ENCODE measurements at regions not wholly inside any gene's neighbourhood (a gene's known extent, or its start where the extent isn't known, plus 50 kb on each side); places are given as distances from the start of the nearest gene placed in this dataset.

- H3K27me3 ChIP-seq = no peaks in the 10 kb centered on the region
- TF ChIP-seq, protein P1, sequence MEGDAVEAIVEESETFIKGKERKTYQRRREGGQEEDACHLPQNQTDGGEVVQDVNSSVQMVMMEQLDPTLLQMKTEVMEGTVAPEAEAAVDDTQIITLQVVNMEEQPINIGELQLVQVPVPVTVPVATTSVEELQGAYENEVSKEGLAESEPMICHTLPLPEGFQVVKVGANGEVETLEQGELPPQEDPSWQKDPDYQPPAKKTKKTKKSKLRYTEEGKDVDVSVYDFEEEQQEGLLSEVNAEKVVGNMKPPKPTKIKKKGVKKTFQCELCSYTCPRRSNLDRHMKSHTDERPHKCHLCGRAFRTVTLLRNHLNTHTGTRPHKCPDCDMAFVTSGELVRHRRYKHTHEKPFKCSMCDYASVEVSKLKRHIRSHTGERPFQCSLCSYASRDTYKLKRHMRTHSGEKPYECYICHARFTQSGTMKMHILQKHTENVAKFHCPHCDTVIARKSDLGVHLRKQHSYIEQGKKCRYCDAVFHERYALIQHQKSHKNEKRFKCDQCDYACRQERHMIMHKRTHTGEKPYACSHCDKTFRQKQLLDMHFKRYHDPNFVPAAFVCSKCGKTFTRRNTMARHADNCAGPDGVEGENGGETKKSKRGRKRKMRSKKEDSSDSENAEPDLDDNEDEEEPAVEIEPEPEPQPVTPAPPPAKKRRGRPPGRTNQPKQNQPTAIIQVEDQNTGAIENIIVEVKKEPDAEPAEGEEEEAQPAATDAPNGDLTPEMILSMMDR (IDR thresholded peaks at IDR 0.05; ENCODE audit: low read depth, low read length) = no peak
- DNase-seq (ENCODE audit: low read depth in 1 of 2, low spot score in 1 of 2) = no peak
Observed at GRCh38 chr2:59967691-59968090, 585.8 kb downstream of the BCL11A start.

DNA sequence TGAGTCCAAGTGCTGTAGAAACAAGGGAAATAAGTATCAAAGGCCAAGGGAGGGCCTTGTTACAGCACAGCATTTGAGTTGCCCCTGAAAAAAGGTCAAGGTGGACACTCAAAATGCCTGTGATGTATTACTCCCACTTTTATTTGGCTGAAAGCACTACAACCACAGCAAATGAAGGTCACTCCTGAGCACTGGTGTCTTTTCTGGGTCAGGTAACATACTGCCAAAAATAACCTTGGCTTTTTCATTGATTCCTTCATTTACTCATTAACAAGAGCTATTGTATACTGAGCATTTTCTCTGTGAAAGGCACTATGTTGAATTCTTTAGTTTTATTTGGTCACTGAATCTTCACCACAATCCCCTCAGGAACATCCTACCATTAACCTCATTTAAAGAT lies 590.3 kb downstream of the BCL11A start:
- no peaks in the 10 kb centered on the region for H3K4me1 ChIP-seq (ENCODE audit: low read depth)
- H3K4me3 ChIP-seq = no peak overlapping the region
- TF ChIP-seq, protein P1 (IDR thresholded peaks at IDR 0.05; ENCODE audit: low read depth, low read length) = no peak
- no peaks in the 10 kb centered on the region for H3K36me3 ChIP-seq
- no peaks in the 10 kb centered on the region for H3K27me3 ChIP-seq
- H3K27ac ChIP-seq = no peak overlapping the region
- DNase-seq (ENCODE audit: low read depth in 1 of 2, low spot score in 1 of 2) = no peak
- H3K9me3 ChIP-seq (ENCODE audit: low read depth) = no peaks in the 10 kb centered on the region

More at GRCh38 chr2:59967691-59968090, 585.8 kb downstream of the BCL11A start:
- no peaks in the 10 kb centered on the region for H3K36me3 ChIP-seq
- H3K9me3 ChIP-seq (ENCODE audit: low read depth) = no peaks in the 10 kb centered on the region
- no peak overlapping the region for H3K4me3 ChIP-seq
- H3K4me1 ChIP-seq (ENCODE audit: low read depth) = no peaks in the 10 kb centered on the region
- no peak overlapping the region for H3K27ac ChIP-seq

DNA sequence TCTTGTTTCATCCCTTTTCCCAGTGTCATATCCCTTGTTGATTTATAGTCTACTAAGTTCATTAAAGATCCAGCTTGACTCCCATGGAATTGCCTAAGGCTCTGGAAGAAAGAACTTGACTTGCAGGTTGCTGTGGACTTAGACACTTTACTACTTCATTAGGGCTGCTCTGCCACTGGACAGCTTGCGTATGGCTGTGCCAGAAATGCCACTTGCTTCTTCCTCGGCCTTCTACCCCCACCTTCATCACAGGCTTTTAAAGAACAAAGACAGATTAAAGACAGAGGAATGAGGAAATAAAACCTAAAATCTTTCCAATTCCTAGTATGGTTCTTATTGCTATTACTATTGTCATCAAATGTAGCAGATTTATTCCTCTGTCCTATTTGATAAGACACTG lies 591.7 kb downstream of the BCL11A start:
- no peaks in the 10 kb centered on the region for H3K4me1 ChIP-seq (ENCODE audit: low read depth)
- H3K9me3 ChIP-seq (ENCODE audit: low read depth) = no peaks in the 10 kb centered on the region
- TF ChIP-seq, protein P1 (IDR thresholded peaks at IDR 0.05; ENCODE audit: low read depth, low read length) = no peak
- no peaks in the 10 kb centered on the region for H3K36me3 ChIP-seq
- no peak for DNase-seq (ENCODE audit: low read depth in 1 of 2, low spot score in 1 of 2)
- no peak overlapping the region for H3K4me3 ChIP-seq
- no peaks in the 10 kb centered on the region for H3K27me3 ChIP-seq
- no peak overlapping the region for H3K27ac ChIP-seq

DNA sequence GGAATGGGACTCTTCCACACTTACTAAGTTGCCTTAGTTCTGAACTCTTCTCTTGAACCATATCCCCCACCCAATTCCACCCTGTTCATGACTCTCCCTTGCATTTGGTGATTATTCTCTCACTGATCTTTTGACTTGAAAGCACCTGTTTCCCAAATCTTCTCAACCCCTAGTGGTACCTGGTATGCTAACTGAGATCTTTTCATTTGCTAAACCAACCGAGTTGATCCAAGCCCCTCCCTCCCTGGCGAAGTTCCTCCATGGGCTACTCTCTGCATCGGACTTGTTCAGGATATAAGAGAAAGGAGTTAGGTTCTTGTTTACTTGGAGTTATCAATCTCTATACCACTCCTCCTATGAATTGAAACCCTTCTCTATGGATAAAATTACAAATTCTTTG lies 593.5 kb downstream of the BCL11A start:
- Histone ChIP-seq H3K27me3 (no peaks in the 10 kb centered on the region), H3K36me3 (no peaks in the 10 kb centered on the region), H3K4me3 (no peak overlapping the region), H3K27ac (no peak overlapping the region), H3K4me1 (ENCODE audit: low read depth) (no peaks in the 10 kb centered on the region), H3K9me3 (ENCODE audit: low read depth) (no peaks in the 10 kb centered on the region)
- TF ChIP-seq, protein P1 (IDR thresholded peaks at IDR 0.05; ENCODE audit: low read depth, low read length) = no peak
- no peak for DNase-seq (ENCODE audit: low read depth in 1 of 2, low spot score in 1 of 2)

DNA sequence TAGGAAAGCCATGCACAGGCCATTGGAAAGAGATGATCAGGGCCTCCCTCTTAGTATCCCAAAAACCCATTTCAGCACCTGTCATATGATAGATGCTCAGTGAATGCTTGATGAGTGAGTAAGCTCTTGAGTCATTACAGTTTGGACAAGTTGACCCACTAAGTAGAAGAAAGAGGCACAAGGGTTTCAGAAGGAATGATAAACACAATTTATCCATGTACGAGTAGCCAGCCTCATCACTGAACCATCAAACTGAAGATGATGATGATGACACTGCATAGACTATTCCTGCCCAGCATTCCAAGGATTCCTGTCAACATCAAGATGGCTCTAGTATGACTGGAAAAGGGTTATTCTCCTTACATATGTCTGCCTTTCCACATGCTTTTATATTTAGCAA lies 596.0 kb downstream of the BCL11A start:
- H3K4me3 ChIP-seq = no peak overlapping the region
- H3K4me1 ChIP-seq (ENCODE audit: low read depth) = no peaks in the 10 kb centered on the region
- H3K9me3 ChIP-seq (ENCODE audit: low read depth) = no peaks in the 10 kb centered on the region
- TF ChIP-seq, protein P1 (IDR thresholded peaks at IDR 0.05; ENCODE audit: low read depth, low read length) = no peak
- no peaks in the 10 kb centered on the region for H3K36me3 ChIP-seq
- H3K27me3 ChIP-seq = no peaks in the 10 kb centered on the region
- H3K27ac ChIP-seq = no peak overlapping the region
- DNase-seq (ENCODE audit: low read depth in 1 of 2, low spot score in 1 of 2) = no peak

DNA sequence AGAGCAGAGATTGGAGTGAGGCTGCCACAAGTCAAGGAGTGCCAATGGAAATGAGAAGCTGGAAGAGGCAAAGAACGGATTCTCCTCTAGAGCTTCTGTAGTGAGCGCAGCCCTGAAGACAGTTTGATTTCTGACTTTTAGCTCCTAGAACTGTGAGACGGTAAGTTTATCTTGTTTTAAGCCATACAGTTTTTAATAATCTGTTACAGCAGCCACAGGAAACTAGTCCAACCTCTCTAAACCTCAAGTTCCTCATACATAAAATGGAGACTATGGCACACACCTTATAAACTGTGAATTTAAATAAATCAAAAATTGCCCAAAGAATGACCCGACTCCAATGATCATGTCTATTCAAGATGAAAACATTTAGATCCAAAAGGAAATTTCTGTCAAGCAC lies 596.5 kb downstream of the BCL11A start:
- H3K4me1 ChIP-seq (ENCODE audit: low read depth) = no peaks in the 10 kb centered on the region
- DNase-seq (ENCODE audit: low read depth in 1 of 2, low spot score in 1 of 2) = no peak

More for the DNA sequence above, 596.5 kb downstream of the BCL11A start:
- Histone ChIP-seq H3K27me3 (no peaks in the 10 kb centered on the region), H3K27ac (no peak overlapping the region), H3K4me3 (no peak overlapping the region), H3K36me3 (no peaks in the 10 kb centered on the region), H3K9me3 (ENCODE audit: low read depth) (no peaks in the 10 kb centered on the region)
- TF ChIP-seq, protein P1 (IDR thresholded peaks at IDR 0.05; ENCODE audit: low read depth, low read length) = no peak
